NCI-H187 treated with DMSO at 0.1 percent for 48 hours (cell line): ENCODE measurements at regions not wholly inside any gene's neighbourhood (a gene's known extent, or its start where the extent isn't known, plus 50 kb on each side); places are given as distances from the start of the nearest gene placed in this dataset.

Experiments used
- DNase-seq: peaks from one replicate; lab custom pipeline; 2025; lab: John Stamatoyannopoulos, UW

GRCh38 chr13:31929031-31929770, 102.4 kb upstream of the FRY start:
- no peak for DNase-seq

DNA sequence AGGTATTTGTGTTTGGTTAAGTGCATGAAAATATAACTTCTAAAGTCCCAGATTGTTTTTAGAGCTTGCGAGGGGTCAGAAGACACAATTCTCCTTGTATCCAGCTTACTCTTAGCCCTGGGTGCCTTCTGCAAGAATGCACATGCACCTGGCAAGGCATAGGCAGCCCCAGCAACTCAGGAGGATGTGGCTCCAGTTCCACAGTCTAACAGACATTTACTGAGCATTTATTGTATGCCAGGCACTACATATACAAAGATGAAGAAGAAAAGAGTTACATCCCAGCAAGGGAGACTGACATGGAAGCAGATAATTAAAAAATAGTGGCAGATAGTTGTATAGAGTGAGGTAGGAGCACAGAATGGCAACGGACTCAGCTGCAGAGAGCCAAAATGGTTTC, 101.1 kb upstream of the FRY start:
- DNase-seq, result no peak

DNA sequence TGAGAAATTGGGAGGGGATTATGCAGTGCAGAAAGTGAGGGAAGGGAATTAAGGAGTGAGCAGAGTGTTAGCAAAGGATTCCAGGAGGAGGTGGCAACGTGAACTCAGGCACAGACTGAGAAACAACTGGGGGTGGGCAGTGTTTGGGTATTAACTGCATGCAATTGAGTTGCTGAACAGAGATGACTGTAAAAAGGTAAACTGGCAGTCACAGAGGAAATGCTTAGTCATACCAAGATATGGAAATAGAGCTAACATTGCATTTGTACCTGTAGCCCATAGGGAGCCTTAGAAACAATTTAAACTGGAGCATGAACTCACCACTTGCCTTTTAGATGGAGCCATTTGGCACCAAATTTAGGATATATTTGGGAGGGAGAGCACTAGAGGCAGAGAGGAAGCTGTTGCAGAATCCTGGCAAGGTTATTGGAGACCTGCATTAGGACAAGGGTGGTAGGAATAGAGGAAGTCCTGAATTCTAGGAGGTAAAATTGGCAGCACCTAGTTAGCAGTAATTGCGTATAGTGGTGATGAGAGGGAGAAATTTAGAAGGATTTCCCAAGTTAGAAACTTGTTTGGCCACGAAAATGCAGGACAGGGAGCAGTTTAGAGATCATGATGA, 100.6 kb upstream of the FRY start:
- no peak for DNase-seq

GRCh38 chr13:31937436-31937835, 94.1 kb upstream of the FRY start:
- no peak for DNase-seq

GRCh38 chr13:31940076-31940475, 91.5 kb upstream of the FRY start:
- DNase-seq, result no peak

GRCh38 chr13:31943591-31943990, 88.0 kb upstream of the FRY start:
- no peak for DNase-seq

- DNase-seq, result no peak
These were observed 87.1 kb upstream of the FRY start for GRCh38 chr13:31944262-31945160.

DNA sequence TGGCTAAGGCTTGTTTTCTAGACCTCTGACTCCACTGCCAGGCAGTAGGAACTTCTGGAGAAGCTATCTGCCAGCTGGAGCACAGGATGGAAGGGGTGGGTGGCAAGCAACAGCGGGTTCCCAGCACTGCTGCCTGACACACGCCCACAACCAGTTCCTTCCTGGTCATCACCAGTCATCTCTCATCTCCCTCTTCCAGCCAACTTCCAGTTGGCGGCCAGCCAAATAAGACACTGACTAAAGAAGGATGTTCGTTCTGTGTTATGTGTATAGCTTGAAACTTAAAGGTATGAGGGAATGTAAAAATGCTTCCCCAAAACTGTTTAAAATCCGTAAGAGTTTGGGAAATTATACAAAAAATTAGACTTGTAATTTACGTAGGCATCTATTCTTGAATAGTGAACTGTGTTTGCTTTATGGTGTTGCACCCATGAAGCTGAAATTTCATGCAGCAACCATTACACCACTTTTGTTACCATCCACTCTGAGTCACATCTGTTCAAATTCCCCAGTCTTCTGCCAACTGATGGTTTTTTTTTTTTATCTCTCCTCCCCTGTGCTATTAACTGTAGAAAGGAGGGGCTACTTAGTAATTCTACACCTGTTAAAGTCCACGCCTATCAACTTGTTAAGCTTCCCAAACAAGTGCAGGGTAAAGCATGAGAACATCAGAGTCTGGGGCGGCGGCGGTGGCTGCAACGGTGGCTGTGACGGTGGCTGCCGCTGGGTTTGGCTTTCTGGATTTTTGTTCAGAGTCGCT, 86.2 kb upstream of the FRY start:
- peak; percentile 61 for DNase-seq

GRCh38 chr13:31946091-31946770, 85.3 kb upstream of the FRY start:
- DNase-seq, result no peak

DNA sequence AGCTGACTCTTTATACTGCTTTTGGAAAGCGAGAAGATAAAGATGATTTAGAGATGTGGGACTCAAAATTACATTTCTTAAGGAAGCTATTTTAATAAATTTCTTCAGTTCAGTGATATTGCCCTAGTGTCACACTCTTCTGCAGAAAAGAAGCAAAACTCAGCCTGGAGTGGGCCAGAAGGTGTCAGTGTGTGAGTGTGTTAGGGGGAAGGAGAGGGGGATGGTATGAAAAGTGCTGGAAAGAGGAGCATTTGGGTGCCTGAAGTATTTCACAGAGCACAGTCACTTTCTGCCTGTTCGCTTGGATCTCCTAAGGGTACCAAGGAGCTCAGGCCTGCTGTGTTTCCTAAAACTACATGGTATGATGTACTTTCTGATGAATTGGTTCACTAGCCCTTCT, 84.5 kb upstream of the FRY start:
- DNase-seq, result no peak

DNA sequence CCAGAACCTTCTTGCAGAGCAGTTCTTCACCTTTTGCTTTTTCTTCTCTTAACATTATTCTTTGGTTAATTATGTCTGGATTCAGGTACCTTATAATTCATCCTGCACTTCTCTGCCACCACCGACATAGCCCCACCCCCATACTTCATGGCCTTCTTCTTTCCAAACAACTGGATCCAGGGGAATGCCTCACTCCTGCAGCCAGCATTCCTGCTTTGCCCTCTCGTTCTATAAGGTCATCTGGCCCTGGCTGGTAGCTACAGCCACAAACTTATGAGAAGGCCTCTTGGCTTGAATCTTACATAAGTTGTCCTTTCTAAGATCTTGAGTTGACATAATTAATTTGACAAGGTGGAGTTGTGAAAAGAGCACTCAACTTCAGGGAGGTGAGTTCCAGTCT, 84.1 kb upstream of the FRY start:
- no peak for DNase-seq

DNA sequence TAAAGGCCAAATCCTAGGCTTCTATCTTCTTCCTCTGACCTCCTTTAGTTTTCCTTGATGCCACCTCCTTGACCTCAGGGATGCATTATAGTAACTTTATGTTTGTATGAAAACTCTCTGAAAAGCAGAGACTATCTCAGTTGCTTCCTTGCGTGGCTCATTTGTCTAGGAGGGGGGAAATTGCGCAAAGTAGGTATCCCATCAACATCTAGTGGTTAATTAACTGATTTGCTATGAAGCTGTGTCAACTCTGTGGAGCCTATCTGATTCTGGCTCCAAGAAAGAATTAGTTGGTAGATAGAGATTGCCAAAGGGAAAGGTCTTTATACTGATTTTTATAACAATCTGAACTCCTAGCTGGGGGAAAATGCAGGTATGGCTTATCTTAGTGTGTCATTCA, 82.1 kb upstream of the FRY start:
- no peak for DNase-seq

GRCh38 chr13:31950111-31950815, 81.3 kb upstream of the FRY start:
- no peak for DNase-seq

DNA sequence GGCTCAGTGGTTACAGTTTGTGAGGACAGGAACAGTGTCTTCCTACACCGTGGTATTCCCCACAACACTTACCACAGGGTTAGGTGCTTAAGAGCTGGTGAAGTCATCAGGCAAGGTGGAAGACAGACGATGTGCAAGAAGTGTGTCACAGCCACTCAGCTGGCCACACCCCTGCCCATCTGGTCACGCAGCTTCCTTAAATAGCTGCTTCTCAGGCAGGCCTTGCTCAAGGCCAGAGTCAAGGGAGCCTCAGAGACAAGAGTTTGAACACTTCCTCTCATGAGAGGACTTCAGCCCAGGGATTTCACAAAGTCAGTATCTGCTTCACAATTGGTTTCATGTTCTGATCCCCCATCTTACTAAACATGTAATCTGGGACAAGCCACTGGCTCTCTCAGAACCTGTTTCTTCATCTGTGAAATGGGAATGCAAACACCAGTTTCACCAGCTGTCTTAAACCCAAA, 80.3 kb upstream of the FRY start:
- no peak for DNase-seq

DNA sequence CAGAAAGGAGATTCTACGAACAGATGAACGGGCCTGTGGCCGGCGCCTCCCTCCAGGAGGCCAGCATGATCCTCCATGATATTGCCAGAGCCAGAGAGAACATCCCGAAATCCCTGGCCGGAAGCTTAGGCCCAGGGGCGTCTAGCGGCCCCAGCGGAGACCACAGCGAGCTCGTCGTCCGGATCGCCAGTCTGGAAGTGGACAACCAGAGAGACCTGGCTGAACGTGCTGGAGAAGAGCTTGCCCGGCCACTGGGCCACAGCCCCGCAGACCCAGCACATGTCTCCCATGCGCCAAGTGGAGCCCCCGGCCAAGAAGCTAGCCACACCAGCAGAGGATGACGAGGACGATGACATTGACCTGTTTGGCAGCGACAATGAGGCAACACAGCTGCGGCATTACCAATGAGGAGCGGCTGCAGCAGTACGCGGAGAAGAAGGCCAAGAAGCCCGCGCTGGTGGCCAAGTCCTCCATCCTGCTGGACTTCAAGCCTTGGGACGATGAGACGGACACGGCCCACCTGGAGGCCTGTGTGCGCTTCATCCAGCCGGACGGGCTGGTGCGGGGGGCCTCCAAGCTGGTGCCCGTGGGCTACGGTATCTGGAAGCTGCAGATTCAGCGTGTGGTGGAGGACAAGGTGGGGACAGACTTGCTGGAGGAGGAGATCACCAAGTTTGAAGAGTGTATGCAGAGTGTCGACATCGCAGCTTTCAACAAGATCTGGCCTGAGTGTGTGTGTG, 78.8 kb upstream of the FRY start:
- DNase-seq, result no peak

GRCh38 chr13:31955101-31955500, 76.5 kb upstream of the FRY start:
- DNase-seq, result no peak

DNA sequence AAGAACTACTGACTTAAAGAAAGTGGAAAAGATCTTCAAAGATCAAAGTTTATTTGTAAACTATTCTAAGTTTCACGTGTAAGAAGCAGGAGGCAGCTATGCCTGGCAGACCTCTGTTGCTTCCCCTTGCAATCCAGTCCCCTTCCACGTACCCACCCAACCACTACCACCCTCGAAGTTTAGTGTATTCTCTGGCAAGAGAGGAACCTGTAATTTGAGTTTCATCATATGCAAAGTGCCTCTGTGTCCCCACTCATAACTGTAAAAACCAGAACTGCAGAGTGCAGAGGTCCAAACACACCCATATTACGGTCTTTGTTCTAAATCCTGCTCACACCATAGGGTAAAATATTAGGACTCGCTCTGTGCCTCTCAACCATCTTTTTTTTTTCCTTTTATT, 75.8 kb upstream of the FRY start:
- DNase-seq, result no peak

GRCh38 chr13:31956980-31957644, 74.5 kb upstream of the FRY start:
- no peak for DNase-seq

GRCh38 chr13:31957772-31958171, 73.8 kb upstream of the FRY start:
- no peak for DNase-seq
